ENCODE measurements at regions not wholly inside any gene's neighbourhood (a gene's known extent, or its start where the extent isn't known, plus 50 kb on each side); places are given as distances from the start of the nearest gene placed in this dataset.

DNA sequence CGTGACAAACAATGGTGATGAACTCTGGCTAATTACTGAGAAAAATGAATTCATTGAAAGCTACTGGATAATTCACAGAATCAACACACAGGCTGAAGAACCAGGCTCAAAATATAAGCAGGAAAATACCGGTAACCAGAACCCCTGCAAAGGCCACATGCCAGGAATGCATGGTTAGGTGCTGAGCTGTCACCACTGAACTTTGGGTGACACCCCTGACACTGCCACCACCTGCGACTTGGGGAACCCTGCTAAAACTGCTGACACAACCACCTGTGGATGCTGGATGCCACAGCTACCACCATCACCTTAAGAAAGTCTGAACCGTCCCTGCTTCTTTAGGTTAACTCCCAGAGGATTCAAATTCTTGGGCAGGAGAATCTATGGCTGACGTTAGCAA is 72.0 kb upstream of the NR4A3 start:
- DNase-seq (ENCODE audit: low read depth in 2 of 2): no peak

DNA sequence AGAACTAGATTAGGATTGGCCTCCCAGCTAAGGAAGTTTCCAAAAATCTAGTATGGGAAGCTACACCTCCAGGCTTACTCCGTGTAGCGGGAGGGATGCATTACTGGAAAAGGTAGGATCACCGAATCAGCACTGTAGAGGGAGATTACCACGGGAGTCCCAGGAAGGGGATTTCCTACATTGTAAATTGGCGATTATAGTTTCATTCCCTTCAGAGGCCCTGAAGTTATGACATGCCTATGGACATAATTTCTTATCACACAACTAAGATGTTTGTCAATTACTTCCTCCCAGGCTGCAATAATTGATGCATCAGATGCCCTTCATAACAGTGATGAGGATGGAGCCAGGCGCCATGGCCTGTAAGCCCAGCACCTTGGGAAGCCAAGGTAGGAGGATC is 71.2 kb upstream of the NR4A3 start:
- DNase-seq (ENCODE audit: low read depth in 2 of 2): no peak

DNA sequence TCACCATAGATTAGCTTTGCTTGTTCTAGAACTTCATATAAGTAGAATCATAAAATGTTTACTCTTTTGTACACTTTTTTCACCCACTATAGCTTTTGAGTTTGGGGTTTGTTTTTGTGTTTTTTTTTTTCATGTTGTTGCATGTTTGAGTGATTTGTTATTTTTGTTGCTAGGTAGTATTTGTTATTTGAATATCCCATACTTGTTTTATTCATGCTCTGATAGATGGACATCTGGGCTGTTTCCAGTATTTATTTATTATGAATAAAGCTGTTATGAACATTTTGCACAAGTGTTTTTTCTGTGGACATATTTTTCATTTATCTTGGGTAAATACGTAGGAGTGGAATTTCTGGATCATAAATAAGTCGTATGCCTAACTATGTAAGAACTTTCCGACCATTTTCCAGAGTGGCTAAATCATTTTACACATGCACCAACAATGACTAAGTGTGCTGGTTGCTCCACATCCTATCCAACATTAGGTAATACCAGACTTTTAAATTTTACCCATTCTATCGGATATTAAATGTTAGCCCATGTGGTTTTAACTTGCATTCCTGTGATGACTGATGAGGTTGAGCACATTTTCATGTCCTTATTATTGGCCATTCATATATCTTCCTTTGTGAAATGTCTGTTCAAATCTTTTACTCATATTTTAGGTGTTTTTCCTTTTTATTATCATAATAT is 69.1 kb upstream of the NR4A3 start:
- DNase-seq (ENCODE audit: low read depth in 2 of 2): no peak

DNA sequence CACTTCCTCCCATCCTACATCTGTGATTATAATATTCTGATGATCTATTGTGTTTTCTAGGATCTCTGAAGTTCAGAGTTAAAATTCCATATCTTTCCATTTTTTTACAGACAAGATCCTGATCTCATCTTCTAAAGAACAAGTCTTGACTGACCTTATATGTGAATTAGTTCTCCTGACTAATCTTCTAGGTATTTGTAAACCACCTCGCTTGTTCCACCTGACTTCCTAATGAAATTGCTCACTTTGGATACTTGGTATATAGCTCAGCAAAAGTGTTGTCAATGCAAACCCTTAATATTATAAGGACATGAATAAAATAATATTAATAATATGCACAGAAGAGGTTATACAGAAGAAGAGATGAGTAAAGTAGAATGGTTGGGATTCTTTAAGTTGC is 68.2 kb upstream of the NR4A3 start:
- DNase-seq (ENCODE audit: low read depth in 2 of 2): no peak

DNA sequence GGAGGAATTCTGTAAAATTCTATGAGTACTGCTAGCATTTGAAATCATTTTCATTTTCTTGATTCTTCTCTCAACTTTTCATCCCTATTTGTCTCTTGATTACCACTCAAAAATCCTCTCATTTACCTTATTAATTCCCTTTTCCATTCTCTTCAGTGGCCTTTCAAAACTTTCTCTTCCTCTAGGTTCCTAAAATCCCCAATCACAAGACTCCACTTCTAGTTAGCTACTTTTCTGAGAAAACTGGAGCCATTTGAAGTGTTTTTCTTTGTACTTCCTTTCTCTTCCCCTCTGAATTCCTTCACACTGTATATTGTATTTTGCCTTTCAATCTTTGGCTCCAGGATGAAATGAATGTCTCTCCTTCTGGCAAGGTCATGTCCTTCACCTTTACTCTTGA is 61.3 kb upstream of the NR4A3 start:
- no peak for DNase-seq (ENCODE audit: low read depth in 2 of 2)

DNA sequence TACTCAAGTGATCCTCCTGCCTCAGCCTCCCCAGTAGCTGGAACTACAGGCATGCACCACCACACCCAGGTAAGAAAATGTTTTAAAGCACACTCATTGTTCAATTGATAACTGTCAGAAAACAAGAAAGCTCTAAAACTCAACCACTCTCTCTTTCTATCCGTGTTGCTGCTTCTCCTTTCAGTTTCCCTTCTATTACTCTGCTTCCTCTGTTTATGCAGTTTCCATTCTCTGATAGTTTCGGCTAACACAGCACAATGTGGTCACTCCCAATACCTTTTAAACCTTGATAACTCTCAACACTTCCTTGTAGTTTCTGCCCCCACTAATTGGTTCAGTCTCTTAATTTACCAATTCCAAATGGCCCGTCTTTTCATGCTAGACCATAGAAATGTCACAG is 59.2 kb upstream of the NR4A3 start:
- DNase-seq (ENCODE audit: low read depth in 2 of 2): no peak
